ENCODE measurements at regions not wholly inside any gene's neighbourhood (a gene's known extent, or its start where the extent isn't known, plus 50 kb on each side); places are given as distances from the start of the nearest gene placed in this dataset.
A peak's percentile ranks its signal among the peaks of the same experiment; 100 is the strongest.

GRCh38 chrY:15424665-15425132, 900.4 kb downstream of the NLGN4Y start:
- no peaks in the 10 kb centered on the region for H3K9me3 Mint-ChIP-seq
- DNase-seq (ENCODE audit: low spot score), result no peak
- H3K36me3 Mint-ChIP-seq (ENCODE audit: low read depth), result no peaks in the 10 kb centered on the region
- H3K27ac Mint-ChIP-seq, result peak overlapping the region; percentile 87
- intact Hi-C loops (cut with micrococcal nuclease), result loop anchor here (5.0 kb wide), 1 partner anchor 33 kb away; no protein-coding TSS in a partner anchor
- peaks cover 22% of the 10 kb centered on the region for H3K4me1 Mint-ChIP-seq (ENCODE audit: low read depth)
- peak overlapping the region; percentile 83 for H3K4me3 Mint-ChIP-seq (ENCODE audit: low read depth)
- H3K27me3 Mint-ChIP-seq (ENCODE audit: low read depth), result no peaks in the 10 kb centered on the region

DNA sequence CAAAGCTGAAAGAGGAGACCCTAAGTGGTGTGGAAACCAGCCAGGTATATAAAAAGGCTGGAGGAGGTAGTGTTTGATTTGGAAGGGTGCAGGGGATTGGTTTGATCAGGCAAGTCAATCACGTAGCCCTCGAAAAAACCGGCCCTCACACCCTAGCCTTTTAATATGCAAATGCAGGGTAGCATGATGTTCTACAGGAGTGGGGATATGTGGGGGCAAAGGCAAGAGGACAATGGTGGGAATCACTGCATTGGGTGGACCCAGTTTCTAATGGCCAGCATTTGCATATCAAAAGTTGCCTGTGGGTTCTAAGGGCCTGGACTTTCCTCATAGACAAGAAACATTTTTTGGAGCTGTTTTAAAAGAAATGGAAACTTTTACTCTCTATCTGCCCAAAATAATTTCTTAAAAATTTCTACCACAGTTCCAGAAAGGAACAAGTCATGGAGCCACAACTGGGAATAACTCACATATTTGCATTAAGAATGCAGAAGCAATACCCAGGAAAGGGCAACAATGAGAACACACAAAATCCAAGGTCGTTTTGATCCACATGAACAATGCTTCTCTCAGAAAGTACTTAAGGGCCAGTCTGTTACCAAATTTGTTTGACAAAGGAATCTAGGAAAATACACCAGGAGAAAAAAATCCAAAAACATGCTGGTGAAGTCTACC, 915.8 kb downstream of the NLGN4Y start:
- Mint-ChIP-seq H3K9me3 (peaks cover 14% of the 10 kb centered on the region), H3K27me3 (ENCODE audit: low read depth) (peaks cover 2% of the 10 kb centered on the region), H3K27ac (peak overlapping the region; percentile 48), H3K4me3 (ENCODE audit: low read depth) (no peak overlapping the region), H3K36me3 (ENCODE audit: low read depth) (no peaks in the 10 kb centered on the region), H3K4me1 (ENCODE audit: low read depth) (peaks cover 19% of the 10 kb centered on the region)
- intact Hi-C loops (cut with micrococcal nuclease), result no loop called here
- DNase-seq (ENCODE audit: low spot score), result no peak

DNA sequence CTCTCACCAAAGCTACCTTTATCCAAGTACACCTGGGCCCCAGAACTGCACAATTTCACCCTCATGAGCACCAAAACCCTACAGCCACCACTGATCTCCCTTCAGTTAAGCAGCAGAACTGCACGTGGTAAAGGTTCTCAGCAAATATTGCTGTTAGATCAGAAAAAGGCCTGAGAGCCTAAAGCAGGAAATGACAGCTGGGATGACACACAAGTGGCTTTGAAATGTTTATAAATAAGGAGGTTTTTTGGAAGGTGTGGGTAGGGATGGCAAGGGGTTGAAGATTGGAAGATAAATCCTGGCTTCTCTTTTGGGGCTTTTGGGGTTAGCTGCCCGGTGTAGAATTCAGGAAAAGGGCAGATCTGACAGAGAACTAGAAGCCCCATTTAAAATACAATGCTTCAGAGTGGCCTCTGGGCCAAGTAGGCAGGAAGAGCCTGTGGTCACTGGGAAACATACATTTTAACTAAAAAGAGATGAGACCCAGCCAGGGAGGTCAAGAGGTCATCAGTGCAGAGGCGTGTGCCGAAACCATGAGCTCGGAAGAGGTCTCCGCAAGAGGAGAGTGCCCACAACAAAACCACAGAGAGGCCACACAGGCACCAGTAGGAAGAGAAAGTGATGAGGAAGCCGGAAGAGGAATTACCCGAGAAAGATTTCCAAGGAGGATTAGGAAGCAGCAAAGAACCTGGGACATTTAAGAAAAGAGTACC, 916.5 kb downstream of the NLGN4Y start:
- H3K27ac Mint-ChIP-seq, result peak overlapping the region; percentile 81
- intact Hi-C loops (cut with micrococcal nuclease), result no loop called here
- peaks cover 14% of the 10 kb centered on the region for H3K9me3 Mint-ChIP-seq
- no peak overlapping the region for H3K4me3 Mint-ChIP-seq (ENCODE audit: low read depth)
- H3K4me1 Mint-ChIP-seq (ENCODE audit: low read depth), result peaks cover 19% of the 10 kb centered on the region
- H3K27me3 Mint-ChIP-seq (ENCODE audit: low read depth), result peaks cover 3% of the 10 kb centered on the region
- DNase-seq (ENCODE audit: low spot score), result no peak
- no peaks in the 10 kb centered on the region for H3K36me3 Mint-ChIP-seq (ENCODE audit: low read depth)

DNA sequence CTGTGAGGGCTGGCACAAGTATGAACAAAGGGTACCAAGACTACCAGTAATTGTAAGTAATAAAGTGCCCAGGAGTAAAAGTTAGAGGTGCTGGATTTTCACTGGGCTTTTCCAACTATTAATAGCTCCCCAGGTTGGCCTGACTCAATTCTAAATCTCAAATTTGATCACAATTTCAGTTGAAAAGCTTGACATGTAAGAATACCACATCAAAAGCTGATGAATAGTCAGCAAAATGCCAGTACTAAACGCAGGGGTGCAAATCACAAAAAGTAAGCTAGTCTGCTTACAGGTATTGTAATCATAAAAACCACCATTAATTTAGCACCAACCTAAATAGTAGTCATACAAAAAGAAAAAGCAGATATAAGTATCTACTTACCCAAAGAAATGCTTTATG, 917.5 kb downstream of the NLGN4Y start:
- peaks cover 5% of the 10 kb centered on the region for H3K27me3 Mint-ChIP-seq (ENCODE audit: low read depth)
- intact Hi-C loops (cut with micrococcal nuclease), result no loop called here
- DNase-seq (ENCODE audit: low spot score), result no peak
- peaks cover 11% of the 10 kb centered on the region for H3K9me3 Mint-ChIP-seq
- no peaks in the 10 kb centered on the region for H3K36me3 Mint-ChIP-seq (ENCODE audit: low read depth)
- H3K4me3 Mint-ChIP-seq (ENCODE audit: low read depth), result no peak overlapping the region
- H3K4me1 Mint-ChIP-seq (ENCODE audit: low read depth), result peaks cover 19% of the 10 kb centered on the region
- H3K27ac Mint-ChIP-seq, result no peak overlapping the region

- Mint-ChIP-seq H3K27me3 (ENCODE audit: low read depth) (peaks cover 5% of the 10 kb centered on the region), H3K27ac (no peak overlapping the region), H3K4me3 (ENCODE audit: low read depth) (no peak overlapping the region), H3K36me3 (ENCODE audit: low read depth) (no peaks in the 10 kb centered on the region), H3K4me1 (ENCODE audit: low read depth) (peaks cover 11% of the 10 kb centered on the region), H3K9me3 (no peaks in the 10 kb centered on the region)
- intact Hi-C loops (cut with micrococcal nuclease), result no loop called here
- DNase-seq (ENCODE audit: low spot score), result no peak
Measured at GRCh38 chrY:15445871-15446270, 921.5 kb downstream of the NLGN4Y start.

GRCh38 chrY:15446861-15447260, 922.5 kb downstream of the NLGN4Y start:
- Mint-ChIP-seq H3K4me1 (ENCODE audit: low read depth) (peaks cover 2% of the 10 kb centered on the region), H3K27me3 (ENCODE audit: low read depth) (peaks cover 5% of the 10 kb centered on the region), H3K27ac (no peak overlapping the region), H3K4me3 (ENCODE audit: low read depth) (no peak overlapping the region), H3K36me3 (ENCODE audit: low read depth) (no peaks in the 10 kb centered on the region), H3K9me3 (no peaks in the 10 kb centered on the region)
- no peak for DNase-seq (ENCODE audit: low spot score)
- intact Hi-C loops (cut with micrococcal nuclease), result no loop called here

- Mint-ChIP-seq H3K4me3 (ENCODE audit: low read depth) (no peak overlapping the region), H3K27me3 (ENCODE audit: low read depth) (peaks cover 5% of the 10 kb centered on the region), H3K36me3 (ENCODE audit: low read depth) (no peaks in the 10 kb centered on the region), H3K27ac (no peak overlapping the region), H3K4me1 (ENCODE audit: low read depth) (no peaks in the 10 kb centered on the region), H3K9me3 (no peaks in the 10 kb centered on the region)
- intact Hi-C loops (cut with micrococcal nuclease), result no loop called here
- DNase-seq (ENCODE audit: low spot score), result no peak
Measured at GRCh38 chrY:15447959-15448358, 923.6 kb downstream of the NLGN4Y start.

DNA sequence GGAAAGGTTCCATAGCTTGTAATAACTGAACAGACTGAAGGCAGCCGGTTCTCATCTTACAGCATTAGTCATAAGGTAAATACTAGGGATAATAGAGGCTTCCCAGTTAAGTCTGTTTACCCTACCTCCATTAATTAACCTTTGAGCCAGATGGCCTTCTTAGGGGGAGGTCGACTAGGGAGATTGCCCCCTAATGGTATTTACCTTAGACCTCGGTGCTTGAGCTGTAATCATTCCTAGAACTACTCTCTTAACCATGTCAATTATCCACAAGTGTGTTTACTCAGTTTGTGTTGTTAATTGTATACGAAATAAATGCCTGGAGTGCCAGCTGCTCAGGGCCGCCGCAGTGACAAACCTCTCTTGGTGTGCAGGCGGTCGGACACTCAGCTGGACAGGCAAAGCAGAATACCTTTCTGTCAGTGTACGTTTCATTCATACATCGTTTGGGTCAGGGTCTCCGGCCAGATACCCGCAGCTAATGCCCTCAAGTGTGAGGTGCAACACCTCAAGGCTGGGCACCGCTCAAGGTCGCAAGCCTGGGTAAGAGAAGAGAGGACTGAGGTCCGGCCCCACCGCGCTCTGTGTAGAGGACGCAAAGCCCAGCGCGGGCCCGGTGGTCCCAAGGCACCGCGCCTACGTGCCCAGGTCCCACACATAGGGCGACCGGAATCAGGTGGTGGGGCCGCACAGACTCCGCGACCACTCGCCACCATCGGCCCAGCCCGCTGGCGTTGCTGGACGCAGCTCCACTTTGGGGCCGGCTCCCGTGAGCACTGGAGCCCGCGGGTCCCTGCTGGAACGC, 931.0 kb downstream of the NLGN4Y start:
- Mint-ChIP-seq H3K27me3 (ENCODE audit: low read depth) (peaks cover 10% of the 10 kb centered on the region), H3K4me3 (ENCODE audit: low read depth) (peak overlapping the region; percentile 17), H3K36me3 (ENCODE audit: low read depth) (no peaks in the 10 kb centered on the region), H3K27ac (no peak overlapping the region), H3K4me1 (ENCODE audit: low read depth) (no peaks in the 10 kb centered on the region), H3K9me3 (no peaks in the 10 kb centered on the region)
- DNase-seq (ENCODE audit: low spot score), result no peak
- intact Hi-C loops (cut with micrococcal nuclease), result loop anchor here (5.0 kb wide), 1 partner anchor 33 kb away; no protein-coding TSS in a partner anchor

- H3K27ac Mint-ChIP-seq, result peak overlapping the region; percentile 67
- peaks cover 10% of the 10 kb centered on the region for H3K27me3 Mint-ChIP-seq (ENCODE audit: low read depth)
- intact Hi-C loops (cut with micrococcal nuclease), result loop anchor here (5.0 kb wide), 1 partner anchor 34 kb away; no protein-coding TSS in a partner anchor
- H3K4me3 Mint-ChIP-seq (ENCODE audit: low read depth), result peak overlapping the region; percentile 71
- H3K9me3 Mint-ChIP-seq, result no peaks in the 10 kb centered on the region
- no peaks in the 10 kb centered on the region for H3K4me1 Mint-ChIP-seq (ENCODE audit: low read depth)
- DNase-seq (ENCODE audit: low spot score), result peak; percentile 72
- no peaks in the 10 kb centered on the region for H3K36me3 Mint-ChIP-seq (ENCODE audit: low read depth)
Measured at GRCh38 chrY:15455980-15456469, 931.7 kb downstream of the NLGN4Y start.

GRCh38 chrY:15456491-15456890, 932.2 kb downstream of the NLGN4Y start:
- Mint-ChIP-seq H3K4me1 (ENCODE audit: low read depth) (no peaks in the 10 kb centered on the region), H3K4me3 (ENCODE audit: low read depth) (peak overlapping the region; percentile 71), H3K27me3 (ENCODE audit: low read depth) (peaks cover 10% of the 10 kb centered on the region), H3K9me3 (no peaks in the 10 kb centered on the region), H3K27ac (peak overlapping the region; percentile 67), H3K36me3 (ENCODE audit: low read depth) (no peaks in the 10 kb centered on the region)
- intact Hi-C loops (cut with micrococcal nuclease), result loop anchor here (5.0 kb wide), 1 partner anchor 34 kb away; no protein-coding TSS in a partner anchor
- DNase-seq (ENCODE audit: low spot score), result no peak

DNA sequence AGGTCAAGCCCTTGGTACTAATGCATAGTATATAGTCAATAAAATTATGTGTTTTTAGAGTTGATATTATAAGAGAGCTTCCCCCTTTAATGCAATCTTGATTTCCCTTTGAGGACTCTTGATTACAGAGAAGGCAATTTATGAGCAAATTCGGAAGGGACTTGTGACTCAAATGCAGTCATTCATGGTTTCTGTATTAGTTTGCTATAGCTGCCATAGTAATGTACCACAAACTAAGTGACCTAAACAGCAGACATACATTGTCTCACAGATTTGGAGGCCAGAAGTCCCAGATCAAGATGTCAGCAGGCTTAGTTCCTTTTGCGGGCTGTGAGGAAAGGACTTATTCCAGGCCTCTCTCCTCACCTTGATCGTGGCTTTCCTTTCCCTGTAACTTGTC, 933.4 kb downstream of the NLGN4Y start:
- intact Hi-C loops (cut with micrococcal nuclease), result loop anchor here (5.0 kb wide), 1 partner anchor 35 kb away; no protein-coding TSS in a partner anchor
- no peak for DNase-seq (ENCODE audit: low spot score)
- no peaks in the 10 kb centered on the region for H3K36me3 Mint-ChIP-seq (ENCODE audit: low read depth)
- no peaks in the 10 kb centered on the region for H3K9me3 Mint-ChIP-seq
- no peaks in the 10 kb centered on the region for H3K4me1 Mint-ChIP-seq (ENCODE audit: low read depth)
- no peak overlapping the region for H3K27ac Mint-ChIP-seq
- H3K4me3 Mint-ChIP-seq (ENCODE audit: low read depth), result no peak overlapping the region
- H3K27me3 Mint-ChIP-seq (ENCODE audit: low read depth), result peaks cover 10% of the 10 kb centered on the region

- Mint-ChIP-seq H3K27ac (no peak overlapping the region), H3K4me1 (ENCODE audit: low read depth) (no peaks in the 10 kb centered on the region), H3K27me3 (ENCODE audit: low read depth) (peaks cover 5% of the 10 kb centered on the region), H3K9me3 (no peaks in the 10 kb centered on the region), H3K36me3 (ENCODE audit: low read depth) (no peaks in the 10 kb centered on the region), H3K4me3 (ENCODE audit: low read depth) (no peak overlapping the region)
- intact Hi-C loops (cut with micrococcal nuclease), result loop anchor here (5.0 kb wide), 1 partner anchor 36 kb away; no protein-coding TSS in a partner anchor
- no peak for DNase-seq (ENCODE audit: low spot score)
Measured at GRCh38 chrY:15458426-15458825, 934.1 kb downstream of the NLGN4Y start.
